ENCODE measurements at regions not wholly inside any gene's neighbourhood (a gene's known extent, or its start where the extent isn't known, plus 50 kb on each side); places are given as distances from the start of the nearest gene placed in this dataset.

DNA sequence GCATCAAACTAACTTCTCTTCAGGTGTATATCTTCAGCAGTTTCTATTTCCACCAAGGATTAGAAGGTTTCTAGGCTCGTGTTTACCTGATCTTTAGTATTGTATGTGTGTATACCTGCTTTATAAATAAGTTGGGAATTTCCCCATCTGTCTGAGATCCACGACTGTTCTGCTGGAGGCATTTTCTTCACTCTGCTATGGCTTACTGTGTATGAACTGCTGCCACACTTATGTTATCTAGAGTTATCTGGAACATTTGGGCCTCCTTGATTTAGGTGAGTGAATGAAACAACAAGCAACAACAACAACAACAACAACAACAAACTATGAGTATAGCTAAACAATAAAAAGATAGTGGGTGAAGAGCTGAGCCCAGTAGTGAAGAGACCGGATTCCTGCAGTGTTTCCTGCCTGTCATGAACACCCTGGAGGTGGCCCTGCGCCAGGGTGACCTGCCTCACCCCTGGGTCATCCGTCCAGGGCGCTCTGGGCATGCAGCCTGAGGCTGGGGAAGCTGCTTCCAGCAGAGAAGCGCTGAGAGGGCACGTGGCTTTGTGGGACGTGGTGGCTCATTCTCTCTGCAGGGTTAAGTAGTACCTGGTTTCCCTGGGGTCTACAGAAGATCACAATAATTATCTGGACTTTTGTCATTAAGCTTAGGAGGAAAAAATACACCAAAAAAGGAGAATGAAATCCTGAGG is 56.1 kb upstream of the GATA6 start:
- no peak for DNase-seq (ENCODE audit: low read depth in 2 of 2)

DNA sequence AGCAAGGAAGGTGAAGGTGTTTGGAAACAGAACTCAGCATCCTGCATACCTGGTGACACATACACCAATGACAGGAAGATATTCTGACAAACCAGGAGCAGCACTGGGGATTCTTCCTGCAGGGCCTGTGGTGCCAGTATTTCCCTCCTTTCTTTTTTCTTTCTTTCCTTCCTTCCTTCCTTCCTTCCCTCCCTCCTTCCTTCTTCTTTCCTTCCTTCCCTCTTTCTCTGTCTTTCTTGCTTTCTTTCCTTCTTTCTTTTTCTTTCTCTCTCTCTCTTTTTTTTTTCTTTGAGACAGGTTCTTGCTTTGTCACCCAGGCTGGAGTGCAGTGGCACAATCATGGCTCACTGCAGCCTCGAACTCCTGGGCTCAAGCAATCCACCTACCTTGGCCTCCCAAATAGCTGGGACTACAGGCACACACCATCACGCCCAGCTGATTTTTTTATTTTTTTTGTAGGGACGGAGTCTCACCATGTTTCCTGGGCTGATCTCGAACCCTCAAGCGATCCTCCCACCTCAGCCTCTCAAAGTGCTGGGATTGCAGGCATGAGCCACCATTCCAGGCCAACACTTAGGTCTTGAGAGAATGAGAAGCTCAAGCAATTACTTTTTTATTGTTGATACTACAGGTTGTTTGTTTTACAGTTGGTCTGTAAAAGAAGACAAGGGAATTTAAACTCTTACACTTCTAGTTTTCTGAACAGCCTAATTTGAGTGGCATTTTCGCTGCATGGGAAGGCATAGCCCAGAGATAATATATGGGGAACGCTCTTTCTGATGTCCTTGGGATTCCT is 54.7 kb upstream of the GATA6 start:
- no peak for DNase-seq (ENCODE audit: low read depth in 2 of 2)

DNA sequence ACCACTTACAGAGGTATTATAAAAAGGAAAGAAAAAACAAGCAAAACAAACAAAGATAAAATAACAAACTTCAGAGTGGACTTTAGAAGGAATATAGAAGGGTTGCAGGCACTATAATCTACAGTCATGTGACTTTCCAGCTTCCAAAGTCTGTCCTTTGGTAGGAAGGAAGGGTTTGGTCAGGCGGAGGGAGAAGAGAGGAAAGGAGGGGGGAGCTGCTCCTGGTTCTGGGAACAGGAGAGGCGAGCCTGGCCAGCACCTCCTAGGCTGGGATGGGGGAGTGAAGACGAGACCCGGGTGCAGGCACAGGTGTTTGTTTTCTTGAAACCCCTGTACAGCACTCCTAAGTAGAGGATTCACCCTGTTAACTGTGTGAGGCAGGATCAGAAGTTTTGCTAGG is 53.8 kb upstream of the GATA6 start:
- no peak for DNase-seq (ENCODE audit: low read depth in 2 of 2)

All from stimulated activated CD4-positive, alpha-beta T cell treated with anti-CD3 and anti-CD28 coated beads, Interleukin-1b, Interleukin-23, amount 100 ng/mL, for 1 hour (primary cell).